GM10248 (cell line): ENCODE measurements at regions not wholly inside any gene's neighbourhood (a gene's known extent, or its start where the extent isn't known, plus 50 kb on each side); places are given as distances from the start of the nearest gene placed in this dataset.
"Not testable (repeated sequence)": the region's sequence is repeated elsewhere in the genome, so short reads cannot be mapped to it uniquely, and the experiment has no call there.

Experiments used
- CTCF ChIA-PET: fragments of 300-600 bp; sonication (Branson Sonifier 250); formaldehyde crosslinking; extraction: SDS; loops from one replicate; lab custom pipeline; 2021; ENCODE audit warnings: antibody characterized with exemption; lab: Yijun Ruan, JAX
- POLR2A ChIA-PET: fragments of 350-650 bp; sonication (Branson Sonifier 250); formaldehyde crosslinking; extraction: SDS; loops from one replicate; lab custom pipeline; 2020; ENCODE audit warnings: antibody characterized with exemption; lab: Yijun Ruan, JAX
- DNase-seq: peaks from one replicate; pipeline ENCODE4 v3.0.0; 2012; ENCODE audit errors: extremely low spot score
- TF ChIP-seq, protein P1 (sequence below): IDR thresholded peaks from 2 replicates; pipeline ENCODE4 v1.5.1; 2012; ENCODE audit warnings: mild to moderate bottlenecking, low read depth; ENCODE audit errors: extremely low read depth, missing control alignments, control extremely low read depth

DNA sequence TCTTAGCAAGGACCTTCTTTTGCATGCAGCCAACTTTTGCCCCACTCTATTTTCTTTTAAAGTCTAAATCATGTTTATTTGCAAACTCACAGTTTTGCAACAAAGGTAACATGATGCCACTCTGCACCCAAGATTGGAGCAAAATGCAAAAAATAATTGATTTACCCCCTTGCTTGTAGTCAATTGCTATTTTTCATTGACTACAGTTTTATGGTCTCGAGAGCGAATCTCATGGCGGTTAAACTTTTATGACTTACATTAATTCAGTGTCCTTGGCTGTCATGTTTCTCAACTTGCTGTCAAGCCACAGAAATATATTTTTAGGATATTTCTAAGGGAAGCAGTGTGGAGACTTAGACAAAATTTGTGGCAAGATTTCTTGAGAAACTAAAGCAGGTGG lies 110.0 kb upstream of the JCAD start:
- TF ChIP-seq, protein P1, sequence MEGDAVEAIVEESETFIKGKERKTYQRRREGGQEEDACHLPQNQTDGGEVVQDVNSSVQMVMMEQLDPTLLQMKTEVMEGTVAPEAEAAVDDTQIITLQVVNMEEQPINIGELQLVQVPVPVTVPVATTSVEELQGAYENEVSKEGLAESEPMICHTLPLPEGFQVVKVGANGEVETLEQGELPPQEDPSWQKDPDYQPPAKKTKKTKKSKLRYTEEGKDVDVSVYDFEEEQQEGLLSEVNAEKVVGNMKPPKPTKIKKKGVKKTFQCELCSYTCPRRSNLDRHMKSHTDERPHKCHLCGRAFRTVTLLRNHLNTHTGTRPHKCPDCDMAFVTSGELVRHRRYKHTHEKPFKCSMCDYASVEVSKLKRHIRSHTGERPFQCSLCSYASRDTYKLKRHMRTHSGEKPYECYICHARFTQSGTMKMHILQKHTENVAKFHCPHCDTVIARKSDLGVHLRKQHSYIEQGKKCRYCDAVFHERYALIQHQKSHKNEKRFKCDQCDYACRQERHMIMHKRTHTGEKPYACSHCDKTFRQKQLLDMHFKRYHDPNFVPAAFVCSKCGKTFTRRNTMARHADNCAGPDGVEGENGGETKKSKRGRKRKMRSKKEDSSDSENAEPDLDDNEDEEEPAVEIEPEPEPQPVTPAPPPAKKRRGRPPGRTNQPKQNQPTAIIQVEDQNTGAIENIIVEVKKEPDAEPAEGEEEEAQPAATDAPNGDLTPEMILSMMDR, result no peak
- POLR2A ChIA-PET, result no interaction called here
- CTCF ChIA-PET, result no interaction called here
- no peak for DNase-seq

DNA sequence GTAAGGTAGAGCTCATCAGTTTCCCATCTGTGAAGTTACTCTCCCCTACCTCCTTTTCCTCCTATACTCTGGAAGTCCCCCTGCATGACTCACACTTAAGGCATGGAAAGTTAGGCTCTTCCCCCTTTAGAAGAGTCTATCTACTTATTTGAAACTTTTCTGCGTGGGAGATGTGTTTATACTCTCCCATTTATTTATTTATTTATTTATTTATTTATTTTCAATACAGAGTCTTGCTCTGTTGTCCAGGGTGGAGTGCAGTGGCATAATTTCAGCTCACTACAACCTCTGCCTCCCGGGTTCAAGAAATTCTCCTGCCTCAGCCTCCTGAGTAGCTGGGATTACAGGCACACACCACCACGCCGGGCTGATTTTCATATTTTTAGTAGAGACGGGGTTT lies 107.5 kb upstream of the JCAD start:
- POLR2A ChIA-PET, result no interaction called here
- no peak for DNase-seq
- CTCF ChIA-PET, result interaction anchor here (0.8 to 1.0 kb wide), 3 partner anchors 11 to 21 kb away, joined by 3 read pairs; no protein-coding TSS in a partner anchor
- TF ChIP-seq, protein P1, result no peak

DNA sequence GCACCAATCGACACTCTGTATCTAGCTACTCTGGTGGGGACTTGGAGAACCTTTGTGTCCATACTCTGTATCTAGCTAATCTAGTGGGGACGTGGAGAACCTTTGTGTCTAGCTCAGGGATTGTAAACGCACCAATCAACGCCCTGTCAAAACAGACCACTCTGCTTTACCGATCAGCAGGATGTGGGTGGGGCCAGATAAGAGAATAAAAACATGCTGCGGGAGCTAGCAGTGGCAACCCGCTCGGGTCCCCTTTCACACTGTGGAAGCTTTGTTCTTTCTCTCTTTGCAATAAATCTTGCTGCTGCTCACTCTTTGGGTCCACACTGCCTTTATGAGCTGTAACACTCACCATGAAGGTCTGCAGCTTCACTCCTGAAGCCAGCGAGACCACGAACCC lies 104.0 kb upstream of the JCAD start:
- CTCF ChIA-PET, result interaction anchor here (0.8 kb wide), 1 partner anchor 92 kb away, joined by 3 read pairs; no protein-coding TSS in a partner anchor
- POLR2A ChIA-PET, DNase-seq: not testable (repeated sequence)

DNA sequence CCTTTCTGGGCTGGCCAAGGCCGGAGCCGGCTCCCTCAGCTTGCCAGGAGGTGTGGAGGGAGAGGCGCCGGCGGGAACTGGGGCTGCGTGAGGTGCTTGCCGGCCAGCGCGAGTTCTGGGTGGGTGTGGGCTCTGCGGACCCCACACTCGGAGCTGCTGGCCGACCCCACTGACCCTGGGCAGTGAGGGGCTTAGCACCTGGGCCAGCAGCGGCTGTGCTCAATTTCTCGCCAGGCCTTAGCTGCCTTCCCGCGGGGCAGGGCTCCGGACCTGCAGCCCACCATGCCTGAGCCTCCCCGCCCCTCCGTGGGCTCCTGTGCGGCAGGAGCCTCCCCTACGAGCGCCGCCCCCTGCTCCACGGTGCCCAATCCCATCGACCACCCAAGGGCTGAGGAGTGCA lies 103.4 kb upstream of the JCAD start:
- POLR2A ChIA-PET, DNase-seq: not testable (repeated sequence)
- CTCF ChIA-PET, result interaction anchor here (1.5 kb wide), 1 partner anchor 10 kb away, joined by 3 read pairs; no protein-coding TSS in a partner anchor

DNA sequence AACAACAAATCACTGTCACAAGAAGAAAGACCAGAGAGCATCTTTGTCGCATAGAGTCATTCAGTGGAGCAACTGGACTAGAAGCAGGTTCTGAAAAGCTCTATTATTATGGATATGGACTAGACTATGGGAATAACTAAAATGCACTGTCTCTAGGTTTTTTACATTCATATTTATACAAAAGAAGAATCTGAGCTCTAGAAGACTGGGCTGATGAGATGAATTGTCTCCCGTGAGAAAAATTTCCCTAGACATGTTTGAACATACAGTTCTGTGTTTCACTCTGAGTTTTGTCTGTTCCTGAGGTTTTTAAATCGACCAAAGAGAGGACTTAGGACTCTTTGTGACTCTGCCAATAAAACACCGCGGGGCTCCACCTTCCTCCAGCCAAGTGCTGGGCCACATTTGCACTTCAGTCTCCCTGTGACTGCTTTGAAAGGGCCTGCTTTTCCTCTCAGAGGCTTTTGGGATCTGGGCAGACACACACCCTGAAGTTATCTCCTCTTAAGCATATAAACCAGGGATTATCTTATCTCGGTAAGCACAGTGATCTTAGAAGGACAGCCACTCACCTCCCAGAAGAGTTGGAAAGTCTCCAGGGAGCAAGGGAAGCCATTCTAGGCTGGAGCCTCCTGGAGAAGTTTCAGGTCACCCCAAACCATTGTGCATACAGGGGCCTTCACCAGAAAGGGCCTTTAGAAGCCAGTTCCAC lies 101.0 kb upstream of the JCAD start:
- TF ChIP-seq, protein P1, result no peak
- CTCF ChIA-PET, result no interaction called here
- no peak for DNase-seq
- POLR2A ChIA-PET, result no interaction called here

DNA sequence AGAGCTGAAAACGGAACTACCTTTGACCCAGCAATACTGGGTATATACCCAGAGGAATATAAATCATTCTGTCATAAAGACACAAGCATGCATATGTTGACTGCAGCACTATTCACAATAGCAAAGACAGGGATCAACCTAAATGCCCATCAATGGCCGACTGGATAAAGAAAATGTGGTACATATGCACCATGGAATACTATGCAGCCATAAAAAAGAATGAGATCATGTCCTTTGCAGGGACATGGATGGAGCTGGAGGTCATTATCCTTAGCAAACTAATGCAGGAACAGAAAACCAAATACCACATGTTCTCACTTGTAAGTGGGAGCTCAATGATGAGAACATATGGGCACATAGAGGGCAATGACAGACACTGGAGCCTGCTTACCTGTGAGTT lies 100.2 kb upstream of the JCAD start:
- POLR2A ChIA-PET, DNase-seq, CTCF ChIA-PET: not testable (repeated sequence)

DNA sequence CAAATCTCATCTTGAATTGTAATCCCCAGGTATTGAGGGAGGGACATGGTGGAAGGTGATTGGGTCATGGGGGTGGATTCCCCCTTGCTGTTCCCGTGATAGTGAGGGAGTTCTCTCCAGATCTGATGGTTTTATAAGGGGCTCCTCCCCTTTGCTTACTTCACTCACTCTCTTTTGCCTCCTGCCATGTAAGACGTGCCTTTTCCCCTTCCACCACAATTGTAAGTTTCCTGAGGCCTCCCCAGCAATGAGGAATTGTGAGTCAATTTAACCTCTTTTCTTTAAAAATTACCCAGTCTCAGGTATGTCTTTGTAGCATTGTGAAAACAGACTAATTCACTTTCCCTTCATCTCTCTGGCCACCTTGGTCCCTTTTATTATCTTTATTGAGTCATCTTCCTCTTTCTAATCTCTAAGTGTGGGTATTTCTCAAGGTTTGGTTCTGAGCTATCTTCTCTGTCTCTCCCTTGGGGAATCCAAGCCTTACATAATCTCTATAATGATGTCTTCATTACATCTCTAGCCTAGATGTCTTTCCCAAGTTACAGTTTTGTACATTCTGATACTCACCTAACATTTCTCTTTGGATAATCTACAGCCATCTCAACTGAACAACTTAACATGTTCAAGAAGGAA lies 99.1 kb upstream of the JCAD start:
- DNase-seq, result no peak
- TF ChIP-seq, protein P1, result no peak
- ChIA-PET POLR2A (no interaction called here), CTCF (no interaction called here)

DNA sequence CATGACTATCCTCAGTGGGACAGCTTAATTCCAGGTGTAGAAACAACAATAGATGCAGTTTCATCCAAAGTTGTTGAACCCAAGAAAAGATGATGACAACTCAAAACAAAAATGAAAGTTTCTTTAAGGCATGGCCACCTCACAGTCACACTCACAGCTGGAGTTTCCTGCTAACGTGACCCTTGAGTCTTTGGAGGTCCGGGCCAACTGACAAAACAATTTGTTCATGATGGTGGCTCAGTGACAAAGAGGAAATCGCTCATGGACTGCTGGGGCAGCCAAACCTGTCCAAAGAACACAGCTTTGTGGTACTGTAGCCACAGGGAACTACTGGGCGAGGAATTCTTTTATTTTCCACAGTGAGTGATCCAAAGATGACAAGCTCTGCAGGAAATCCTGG lies 96.0 kb upstream of the JCAD start:
- TF ChIP-seq, protein P1, result no peak
- no peak for DNase-seq
- ChIA-PET CTCF (no interaction called here), POLR2A (no interaction called here)
